CD4-positive, alpha-beta memory T cell (primary cell): ENCODE measurements at regions not wholly inside any gene's neighbourhood (a gene's known extent, or its start where the extent isn't known, plus 50 kb on each side); places are given as distances from the start of the nearest gene placed in this dataset.

Source experiments
- CTCF ChIA-PET: fragments of 350-600 bp; sonication (Branson Sonifier 250); formaldehyde crosslinking; loops from one replicate; lab custom pipeline; 2021; ENCODE audit warnings: inconsistent platforms; ENCODE audit not compliant: partially characterized antibody; lab: Charles Lee
- POLR2A ChIA-PET: fragments of 350-600 bp; sonication (Branson Sonifier 250); formaldehyde crosslinking; loops from one replicate; lab custom pipeline; 2021; ENCODE audit not compliant: partially characterized antibody; lab: Charles Lee
- DNase-seq, 5 donors: peaks; one replicate each; pipeline versions ENCODE4 v3.0.0 to v3.0.0-alpha.2; 2020 to 2022; ENCODE audit warnings: mixed read lengths in 1 of 5
- H3K27ac ChIP-seq: one replicate; pipeline ENCODE4 v1.7.0; 2013; ENCODE audit warnings: low read depth, low read length
- H3K27me3 ChIP-seq: 2 replicates; pipeline ENCODE4 v1.7.0; 2013; ENCODE audit warnings: mild to moderate bottlenecking, low read length, moderate library complexity; ENCODE audit not compliant: insufficient read depth
- H3K36me3 ChIP-seq: 2 replicates; pipeline ENCODE4 v1.7.0; 2013; ENCODE audit warnings: mild to moderate bottlenecking, low read length, moderate library complexity; ENCODE audit not compliant: insufficient read depth
- H3K4me1 ChIP-seq: 2 replicates; pipeline ENCODE4 v1.7.0; 2013; ENCODE audit warnings: mild to moderate bottlenecking, low read length, moderate library complexity; ENCODE audit not compliant: insufficient read depth
- H3K4me3 ChIP-seq, 2 donors: one replicate each; pipeline ENCODE4 v1.7.0; 2013; ENCODE audit warnings: low read length in 2 of 2, mild to moderate bottlenecking in 1 of 2
- H3K9me3 ChIP-seq, 2 donors: one replicate each; pipeline ENCODE4 v1.7.0; 2013; ENCODE audit warnings: low read length in 2 of 2, control low read depth in 1 of 2; ENCODE audit not compliant: control insufficient read depth in 1 of 2
- H3K27ac Mint-ChIP-seq, 7 donors: one replicate each; pipeline ENCODE4 v1.8.0; 2020 to 2021; ENCODE audit warnings: mixed read lengths in 7 of 7, mild to moderate bottlenecking in 6 of 7, inconsistent platforms in 3 of 7, moderate library complexity in 3 of 7
- H3K27me3 Mint-ChIP-seq, 2 donors: one replicate each; pipeline ENCODE4 v1.8.0; 2020 to 2021; ENCODE audit warnings: mixed read lengths in 2 of 2
- H3K36me3 Mint-ChIP-seq, 2 donors: one replicate each; pipeline ENCODE4 v1.8.0; 2020 to 2021; ENCODE audit warnings: mixed read lengths in 2 of 2, inconsistent platforms in 1 of 2, mild to moderate bottlenecking in 1 of 2
- H3K4me1 Mint-ChIP-seq, 4 donors: one replicate each; pipeline ENCODE4 v1.8.0; 2020 to 2021; ENCODE audit warnings: mixed read lengths in 4 of 4, mild to moderate bottlenecking in 1 of 4
- H3K4me3 Mint-ChIP-seq, 8 donors: one replicate each; pipeline ENCODE4 v1.8.0; 2020 to 2021; ENCODE audit warnings: mixed read lengths in 8 of 8, mild to moderate bottlenecking in 7 of 8, moderate library complexity in 6 of 8, inconsistent platforms in 3 of 8
- H3K9me3 Mint-ChIP-seq, 8 donors: one replicate each; pipeline ENCODE4 v1.8.0; 2020 to 2021; ENCODE audit warnings: mixed read lengths in 8 of 8, mild to moderate bottlenecking in 5 of 8, inconsistent platforms in 3 of 8, moderate library complexity in 1 of 8
- intact Hi-C: fragments of 100-400 bp; cut with micrococcal nuclease; formaldehyde crosslinking; loops from one replicate; pipeline ENCODE4 v1.15.1; 2023

DNA sequence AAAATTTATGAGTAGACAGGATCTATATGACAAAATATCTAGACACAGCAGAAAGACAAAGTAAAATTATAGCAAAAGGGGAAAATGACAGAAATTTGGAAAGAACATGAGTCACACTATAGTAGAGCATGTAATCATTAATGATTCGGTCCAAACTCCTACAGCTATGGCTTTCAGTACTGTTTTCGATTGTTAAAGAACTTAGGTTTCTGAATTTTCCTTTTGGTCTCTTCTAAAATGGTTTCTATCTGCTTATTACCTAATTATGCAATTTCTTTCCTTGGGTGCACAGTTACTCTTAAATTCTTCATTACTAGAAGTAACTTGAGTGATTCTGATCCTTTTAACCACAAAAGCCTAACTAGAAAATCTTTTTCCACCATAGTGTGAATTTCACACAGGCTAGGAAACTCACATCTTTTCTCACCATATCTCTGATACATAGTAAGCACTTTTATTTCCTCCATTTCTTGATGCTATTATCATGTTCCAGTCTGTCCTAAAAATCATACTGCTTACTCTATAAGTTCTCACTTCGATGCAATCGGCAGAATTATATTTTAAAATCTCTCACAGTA is 1101.4 kb downstream of the PCDH9 start:
- Mint-ChIP-seq H3K36me3 (no peaks in the 10 kb centered on the region), H3K9me3 (peaks cover 0 to 4% (median 0%) of the 10 kb centered on the region in 8 donors), H3K4me3 (no peak overlapping the region), H3K27ac (no peak overlapping the region), H3K27me3 (no peaks in the 10 kb centered on the region), H3K4me1 (no peaks in the 10 kb centered on the region)
- H3K4me3 ChIP-seq: no peak overlapping the region
- H3K4me1 ChIP-seq: no peaks in the 10 kb centered on the region
- no peaks in the 10 kb centered on the region for H3K9me3 ChIP-seq
- intact Hi-C loops: no loop called here
- ChIA-PET POLR2A (no interaction called here), CTCF (no interaction called here)
- DNase-seq: no peak
- no peak overlapping the region for H3K27ac ChIP-seq
- H3K36me3 ChIP-seq: no peaks in the 10 kb centered on the region
- no peaks in the 10 kb centered on the region for H3K27me3 ChIP-seq

DNA sequence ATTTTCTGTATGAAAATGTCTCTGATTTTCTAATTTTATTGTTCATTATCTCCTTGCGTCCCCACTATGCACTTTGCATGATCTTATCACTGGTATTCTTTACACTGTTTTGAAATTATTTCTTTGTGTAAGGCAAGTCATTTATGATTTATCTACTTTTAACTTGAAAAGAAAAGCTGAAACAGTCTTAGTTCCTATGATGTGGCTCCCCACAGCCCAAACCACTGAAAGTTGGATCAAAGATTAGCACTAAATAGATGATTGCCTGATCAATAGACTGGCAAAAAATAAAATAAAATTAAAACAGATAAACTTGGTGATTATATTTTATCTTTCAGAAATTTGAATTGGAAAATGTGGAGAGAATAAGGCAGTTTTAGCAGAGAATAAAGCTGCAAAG is 1101.9 kb downstream of the PCDH9 start:
- no peak overlapping the region for H3K27ac Mint-ChIP-seq
- no peaks in the 10 kb centered on the region for H3K36me3 Mint-ChIP-seq
- H3K4me1 Mint-ChIP-seq: no peaks in the 10 kb centered on the region
- no peaks in the 10 kb centered on the region for H3K27me3 Mint-ChIP-seq
- H3K9me3 ChIP-seq: no peaks in the 10 kb centered on the region
- no peak overlapping the region for H3K4me3 ChIP-seq
- no peak for DNase-seq
- peaks cover 0 to 4% (median 0%) of the 10 kb centered on the region in 8 donors for H3K9me3 Mint-ChIP-seq
- H3K27ac ChIP-seq: no peak overlapping the region
- ChIA-PET CTCF (no interaction called here), POLR2A (no interaction called here)
- no peaks in the 10 kb centered on the region for H3K4me1 ChIP-seq
- no peaks in the 10 kb centered on the region for H3K27me3 ChIP-seq
- H3K36me3 ChIP-seq: no peaks in the 10 kb centered on the region
- no peak overlapping the region for H3K4me3 Mint-ChIP-seq
- intact Hi-C loops: no loop called here

DNA sequence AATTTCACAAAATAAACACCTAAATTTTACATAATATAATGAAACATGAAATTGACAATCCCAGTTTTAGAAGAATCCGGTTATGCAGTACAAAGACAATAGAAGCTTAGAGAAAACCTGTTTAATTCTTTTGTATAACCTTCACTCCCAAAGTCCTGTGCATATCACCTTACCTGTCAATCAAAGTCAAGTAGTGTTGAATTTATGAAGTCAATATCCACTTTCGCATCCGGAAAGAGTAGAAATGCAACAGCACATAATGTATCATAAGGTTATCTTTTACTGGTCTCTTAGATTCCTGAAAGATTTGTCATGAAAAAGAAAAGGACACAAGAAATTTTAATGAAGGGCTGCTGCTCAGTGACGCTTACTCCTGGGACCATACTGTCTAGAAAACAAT is 1112.6 kb downstream of the PCDH9 start:
- Mint-ChIP-seq H3K4me3 (no peak overlapping the region), H3K27ac (no peak overlapping the region), H3K9me3 (peaks cover 0 to 6% (median 2%) of the 10 kb centered on the region in 8 donors), H3K27me3 (no peaks in the 10 kb centered on the region), H3K36me3 (no peaks in the 10 kb centered on the region), H3K4me1 (no peaks in the 10 kb centered on the region)
- Histone ChIP-seq H3K27ac (no peak overlapping the region), H3K36me3 (no peaks in the 10 kb centered on the region), H3K4me3 (no peak overlapping the region), H3K4me1 (no peaks in the 10 kb centered on the region), H3K9me3 (no peaks in the 10 kb centered on the region), H3K27me3 (no peaks in the 10 kb centered on the region)
- DNase-seq: no peak
- intact Hi-C loops: no loop called here
- CTCF ChIA-PET: no interaction called here
- POLR2A ChIA-PET: no interaction called here

DNA sequence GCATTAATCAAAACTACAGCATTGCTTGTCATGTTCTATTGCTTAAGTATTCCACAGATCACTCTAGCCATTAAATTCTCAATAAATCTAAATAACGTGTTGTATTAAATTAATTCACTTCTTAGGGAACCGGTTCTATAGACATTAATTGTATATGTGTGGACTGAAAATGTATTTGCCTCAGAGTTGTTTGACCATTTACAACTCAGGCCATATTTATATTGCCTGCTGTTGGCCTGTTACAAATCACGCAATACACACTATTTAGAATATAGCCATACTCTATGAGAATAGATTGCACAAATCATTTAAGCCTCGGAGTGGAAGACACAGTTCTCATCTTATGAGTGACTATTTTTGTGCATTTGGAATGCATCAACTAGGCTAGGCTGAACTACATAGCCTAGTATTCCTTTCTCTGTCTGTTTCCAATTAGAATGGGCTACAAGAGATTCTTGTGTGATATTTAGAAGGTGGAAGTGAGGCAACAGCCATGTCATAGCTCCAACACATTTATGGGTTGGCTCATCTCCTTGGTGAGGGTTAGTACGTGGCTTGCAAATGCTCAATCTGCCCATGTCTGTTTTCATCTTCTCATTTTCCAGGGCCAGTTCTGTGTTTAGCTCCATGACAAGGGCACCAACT is 1116.1 kb downstream of the PCDH9 start:
- Mint-ChIP-seq H3K9me3 (peaks cover 0 to 6% (median 1%) of the 10 kb centered on the region in 8 donors), H3K27ac (no peak overlapping the region), H3K4me3 (no peak overlapping the region), H3K27me3 (no peaks in the 10 kb centered on the region), H3K4me1 (no peaks in the 10 kb centered on the region), H3K36me3 (no peaks in the 10 kb centered on the region)
- Histone ChIP-seq H3K36me3 (no peaks in the 10 kb centered on the region), H3K4me1 (no peaks in the 10 kb centered on the region), H3K9me3 (no peaks in the 10 kb centered on the region), H3K27ac (no peak overlapping the region), H3K27me3 (no peaks in the 10 kb centered on the region), H3K4me3 (no peak overlapping the region)
- ChIA-PET CTCF (no interaction called here), POLR2A (no interaction called here)
- no peak for DNase-seq
- intact Hi-C loops: no loop called here

DNA sequence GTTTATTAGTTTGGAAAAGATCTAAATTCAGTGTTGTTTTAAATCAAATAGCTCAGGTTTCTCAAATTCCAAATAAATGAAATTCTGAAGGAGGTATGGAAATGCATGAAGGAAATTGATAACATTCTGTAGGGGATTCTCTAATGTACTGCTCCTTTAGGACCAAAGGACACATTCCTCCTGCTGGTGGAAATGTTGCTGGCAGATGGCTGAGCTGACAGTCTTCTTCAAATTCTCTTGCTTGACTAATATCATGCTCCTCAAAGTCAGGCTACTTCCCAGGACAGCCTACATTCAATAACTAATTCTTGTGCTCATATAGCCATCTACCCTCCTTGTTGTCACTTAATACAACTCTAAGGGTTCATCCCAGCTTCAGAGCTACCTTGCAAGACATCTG is 1118.5 kb downstream of the PCDH9 start:
- H3K9me3 ChIP-seq: no peaks in the 10 kb centered on the region
- no peak overlapping the region for H3K27ac ChIP-seq
- Mint-ChIP-seq H3K9me3 (peaks cover 0 to 4% (median 3%) of the 10 kb centered on the region in 8 donors), H3K4me1 (no peaks in the 10 kb centered on the region), H3K4me3 (no peak overlapping the region), H3K27ac (no peak overlapping the region), H3K27me3 (no peaks in the 10 kb centered on the region), H3K36me3 (no peaks in the 10 kb centered on the region)
- H3K4me3 ChIP-seq: no peak overlapping the region
- ChIA-PET CTCF (no interaction called here), POLR2A (no interaction called here)
- H3K36me3 ChIP-seq: no peaks in the 10 kb centered on the region
- intact Hi-C loops: no loop called here
- no peak for DNase-seq
- no peaks in the 10 kb centered on the region for H3K4me1 ChIP-seq
- H3K27me3 ChIP-seq: no peaks in the 10 kb centered on the region

- Mint-ChIP-seq H3K4me1 (no peaks in the 10 kb centered on the region), H3K9me3 (peaks cover 0 to 3% (median 0%) of the 10 kb centered on the region in 8 donors), H3K27me3 (no peaks in the 10 kb centered on the region), H3K36me3 (no peaks in the 10 kb centered on the region), H3K4me3 (no peak overlapping the region), H3K27ac (no peak overlapping the region)
- ChIA-PET CTCF (no interaction called here), POLR2A (no interaction called here)
- Histone ChIP-seq H3K9me3 (no peaks in the 10 kb centered on the region), H3K4me3 (no peak overlapping the region), H3K4me1 (no peaks in the 10 kb centered on the region), H3K27ac (no peak overlapping the region), H3K36me3 (no peaks in the 10 kb centered on the region), H3K27me3 (no peaks in the 10 kb centered on the region)
- intact Hi-C loops: no loop called here
- DNase-seq: no peak
These were observed 1123.9 kb downstream of the PCDH9 start for GRCh38 chr13:66106246-66106645.

GRCh38 chr13:66102864-66103263 is 1127.3 kb downstream of the PCDH9 start:
- intact Hi-C loops: no loop called here
- POLR2A ChIA-PET: no interaction called here
- Mint-ChIP-seq H3K36me3 (no peaks in the 10 kb centered on the region), H3K4me1 (no peaks in the 10 kb centered on the region), H3K9me3 (peaks cover 0 to 3% (median 0%) of the 10 kb centered on the region in 8 donors), H3K4me3 (no peak overlapping the region), H3K27ac (no peak overlapping the region), H3K27me3 (no peaks in the 10 kb centered on the region)
- Histone ChIP-seq H3K27ac (no peak overlapping the region), H3K9me3 (no peaks in the 10 kb centered on the region), H3K36me3 (no peaks in the 10 kb centered on the region), H3K4me3 (no peak overlapping the region), H3K4me1 (no peaks in the 10 kb centered on the region), H3K27me3 (no peaks in the 10 kb centered on the region)
- CTCF ChIA-PET: no interaction called here
- DNase-seq: no peak
